ENCODE measurements at regions not wholly inside any gene's neighbourhood (a gene's known extent, or its start where the extent isn't known, plus 50 kb on each side); places are given as distances from the start of the nearest gene placed in this dataset.

- no peak for DNase-seq
Measured at GRCh38 chr5:66503203-66503789, 92.9 kb upstream of the MAST4 start.

DNA sequence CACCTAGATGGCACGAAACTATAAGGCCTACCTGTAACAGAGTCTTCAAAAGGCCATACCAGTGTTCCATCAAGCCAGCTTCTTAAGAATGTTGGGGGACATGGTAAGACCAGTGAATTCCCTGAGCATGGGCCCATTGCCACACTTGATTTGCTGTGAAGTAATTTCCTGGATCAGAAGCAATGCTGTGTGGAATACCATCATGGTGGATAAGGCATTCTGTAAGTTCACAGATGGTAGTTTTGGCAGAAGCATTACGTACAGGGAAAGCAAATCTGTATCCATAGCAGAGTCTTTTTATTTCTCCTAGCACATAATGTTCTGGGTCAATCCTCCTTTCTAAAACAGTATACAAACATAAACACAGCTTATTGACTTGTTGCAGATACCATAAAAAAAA is 89.1 kb upstream of the MAST4 start:
- DNase-seq, result no peak

GRCh38 chr5:66511491-66511890 is 84.7 kb upstream of the MAST4 start:
- DNase-seq, result no peak

DNA sequence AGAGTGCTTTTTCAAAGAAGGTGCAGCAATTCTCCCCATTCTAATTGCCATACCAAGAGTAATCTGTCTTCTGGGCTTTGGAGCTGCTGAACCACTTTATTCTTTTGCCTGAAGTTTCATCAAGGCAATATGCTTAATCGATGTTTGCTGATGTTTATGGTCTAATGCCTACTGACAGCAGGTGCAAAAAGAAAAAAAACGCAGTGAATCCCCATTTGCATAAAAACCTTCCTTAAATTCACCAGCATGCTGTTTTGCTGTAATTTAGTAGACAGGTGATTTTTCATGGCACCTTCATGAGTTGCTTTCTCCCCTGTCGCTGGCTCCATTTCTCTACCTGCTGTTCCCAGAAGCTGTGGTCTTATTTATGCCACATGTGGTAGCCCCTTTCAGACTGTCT is 83.1 kb upstream of the MAST4 start:
- no peak for DNase-seq

GRCh38 chr5:66515209-66515608 is 81.0 kb upstream of the MAST4 start:
- DNase-seq, result no peak

DNA sequence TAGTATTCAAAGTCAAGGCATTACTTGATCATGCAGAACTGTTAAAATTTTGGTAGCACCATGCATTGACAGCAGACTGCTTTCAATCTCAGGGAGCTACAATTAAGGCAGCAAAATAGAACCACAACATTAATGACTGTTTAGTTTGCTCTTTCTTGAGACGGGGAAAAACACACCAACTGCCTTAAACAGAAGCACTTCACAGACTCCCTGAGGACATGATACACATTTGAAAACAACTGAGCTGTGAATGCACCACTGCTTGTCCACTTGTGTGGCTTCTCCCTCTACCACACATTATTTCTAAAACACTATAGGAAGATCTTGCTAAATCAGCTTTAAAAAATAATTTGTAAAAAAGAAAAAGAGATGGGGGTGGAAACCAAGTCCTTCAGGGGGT is 79.6 kb upstream of the MAST4 start:
- DNase-seq, result no peak

- no peak for DNase-seq
Measured at GRCh38 chr5:66517351-66517750, 78.8 kb upstream of the MAST4 start.

- DNase-seq, result no peak
Measured at GRCh38 chr5:66518052-66518451, 78.1 kb upstream of the MAST4 start.

GRCh38 chr5:66518753-66519152 is 77.4 kb upstream of the MAST4 start:
- DNase-seq, result no peak

GRCh38 chr5:66519626-66520025 is 76.6 kb upstream of the MAST4 start:
- no peak for DNase-seq

DNA sequence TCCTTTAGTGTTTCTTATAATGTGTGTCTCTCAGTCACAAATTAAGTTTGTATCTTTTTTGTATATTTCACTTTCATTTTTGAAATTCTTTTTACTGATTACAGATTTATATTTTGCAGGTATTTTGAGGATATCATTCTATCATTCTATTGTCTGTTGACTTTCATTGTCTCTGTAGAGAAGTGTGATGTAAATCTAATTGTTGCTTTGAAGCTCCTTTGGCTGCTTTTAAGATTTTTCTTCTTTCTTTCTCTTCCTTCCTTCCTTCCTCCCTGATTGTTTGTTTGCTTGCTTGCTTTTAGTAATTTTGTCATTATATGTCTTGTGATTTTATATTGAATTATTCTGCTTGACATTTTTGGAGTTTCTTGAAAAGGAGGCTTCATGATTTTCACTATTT is 75.3 kb upstream of the MAST4 start:
- no peak for DNase-seq

GRCh38 chr5:66527478-66528035 is 68.6 kb upstream of the MAST4 start:
- no peak for DNase-seq

GRCh38 chr5:66529182-66529581 is 67.0 kb upstream of the MAST4 start:
- DNase-seq, result no peak

DNA sequence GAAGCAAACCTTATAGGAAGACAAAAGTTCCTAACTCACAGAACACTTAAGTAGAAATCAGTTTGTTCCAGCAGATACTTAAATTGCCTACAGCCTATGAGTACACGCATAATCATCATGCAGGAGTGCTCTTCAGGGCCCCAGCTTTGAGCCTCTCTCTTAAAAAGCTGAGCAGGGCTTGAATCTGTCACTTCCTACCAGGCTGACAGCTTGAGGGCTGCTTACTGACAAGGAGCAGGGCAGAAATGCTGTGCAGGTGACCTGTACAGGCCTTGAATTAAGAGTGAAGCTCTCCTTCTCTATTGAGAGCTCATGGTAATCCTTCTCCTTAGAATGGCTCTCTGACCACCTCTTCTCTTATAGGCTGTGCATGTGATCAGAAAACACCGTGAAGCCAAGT is 66.5 kb upstream of the MAST4 start:
- no peak for DNase-seq

DNA sequence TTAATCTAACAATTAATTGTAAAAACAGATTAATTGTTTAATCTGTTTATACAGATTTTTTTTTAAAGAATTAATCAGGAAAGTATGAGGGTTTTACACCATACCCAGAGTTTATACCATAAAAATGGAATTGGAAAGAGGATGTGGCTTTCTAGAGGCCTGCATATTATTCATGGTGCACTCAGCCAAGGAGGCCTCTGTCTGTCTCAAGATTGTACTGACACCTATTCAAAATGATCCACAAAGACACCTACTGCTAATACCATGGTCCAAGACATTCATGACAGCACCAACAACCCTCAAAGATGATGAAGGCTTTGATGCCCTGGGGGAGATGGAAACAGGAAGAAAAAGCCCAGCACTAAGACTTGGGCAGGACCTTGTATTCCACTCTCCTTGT is 58.1 kb upstream of the MAST4 start:
- DNase-seq, result no peak

DNA sequence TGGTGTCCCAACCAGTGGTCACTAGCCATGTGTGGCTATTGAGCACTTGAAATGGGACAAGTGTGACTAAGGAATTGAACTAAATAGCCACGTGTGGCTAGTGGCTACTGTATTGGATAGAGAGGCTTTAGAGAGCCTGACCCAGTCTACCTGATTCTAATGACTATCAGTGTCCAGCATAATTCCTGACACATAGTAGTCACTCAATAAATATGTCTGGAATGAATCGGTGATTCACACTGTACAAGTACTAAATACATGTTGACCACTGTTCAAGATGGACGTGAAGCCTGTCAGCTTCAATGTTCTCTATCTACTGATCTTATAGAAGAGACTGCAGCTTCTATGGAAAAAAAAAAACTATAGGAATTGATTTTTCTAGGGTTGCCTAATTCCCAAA is 57.7 kb upstream of the MAST4 start:
- no peak for DNase-seq

- no peak for DNase-seq
Measured at GRCh38 chr5:66540078-66540477, 56.1 kb upstream of the MAST4 start.

DNA sequence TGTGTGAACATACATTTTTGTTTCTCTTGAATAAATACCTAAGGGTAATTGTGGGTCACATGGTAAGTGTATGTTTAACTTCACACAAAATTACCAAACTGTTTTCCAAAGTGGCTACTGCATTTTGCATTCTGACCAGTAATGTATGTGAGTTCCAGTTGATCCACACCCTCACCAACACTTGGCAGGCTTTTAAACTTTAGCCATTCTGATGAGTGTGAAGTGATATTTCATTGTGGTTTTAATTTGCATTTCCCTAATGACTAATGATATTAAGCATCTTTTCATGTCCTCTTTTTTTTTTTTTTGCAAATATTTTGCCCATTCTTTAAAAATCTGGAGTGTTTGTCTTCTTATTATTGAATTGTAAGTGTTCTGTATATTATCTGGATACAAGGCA is 53.5 kb upstream of the MAST4 start:
- DNase-seq, result no peak
